ENCODE measurements at regions not wholly inside any gene's neighbourhood (a gene's known extent, or its start where the extent isn't known, plus 50 kb on each side); places are given as distances from the start of the nearest gene placed in this dataset.

DNA sequence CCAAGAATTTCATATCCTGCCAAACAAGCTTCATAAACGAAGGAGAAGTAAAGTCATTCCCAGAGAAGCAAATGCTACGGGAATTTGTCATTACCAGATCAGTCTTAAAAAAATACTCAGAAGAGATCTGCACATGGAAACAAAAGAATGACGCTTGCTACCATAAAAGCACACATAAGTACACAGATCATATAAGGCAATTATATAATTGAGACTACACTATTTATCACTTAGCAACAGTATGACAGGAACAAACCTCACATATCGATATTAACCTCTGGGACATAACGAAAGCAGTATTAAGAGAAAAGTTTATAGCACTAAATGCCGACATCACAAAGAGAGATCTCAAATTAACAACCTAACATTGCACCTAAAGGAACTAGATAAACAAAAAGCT lies 67.6 kb upstream of the TMEM200A start:
- H3K9ac ChIP-seq (ENCODE audit: low read length) = no peak overlapping the region
- H3K4me2 ChIP-seq (ENCODE audit: low read length) = no peak overlapping the region
- H3K27me3 ChIP-seq (ENCODE audit: insufficient read depth, low read depth, low read length) = no peaks in the 10 kb centered on the region
- H4K20me1 ChIP-seq (ENCODE audit: insufficient read depth) = no peaks in the 10 kb centered on the region
- H3K27ac ChIP-seq (ENCODE audit: low read length) = no peak overlapping the region
- no peaks in the 10 kb centered on the region for H3K79me2 ChIP-seq (replicated peaks; ENCODE audit: insufficient read depth, low read length)
- H2AFZ ChIP-seq (ENCODE audit: low read depth, low read length) = no peak overlapping the region
- no peak for TF ChIP-seq EP300 (conservative IDR thresholded peaks at IDR 0.05; ENCODE audit: poor library complexity, severe bottlenecking)
- H3K36me3 ChIP-seq (ENCODE audit: insufficient read depth, low read length) = no peaks in the 10 kb centered on the region
- no peaks in the 10 kb centered on the region for H3K9me2 ChIP-seq (ENCODE audit: insufficient read depth, low read length)
- H3K9me3 ChIP-seq (ENCODE audit: low read length) = no peaks in the 10 kb centered on the region
- H3F3A ChIP-seq (ENCODE audit: insufficient read depth, low read length, poor library complexity, severe bottlenecking) = no peaks in the 10 kb centered on the region
- H3K4me3 ChIP-seq (ENCODE audit: low read length) = no peak overlapping the region

DNA sequence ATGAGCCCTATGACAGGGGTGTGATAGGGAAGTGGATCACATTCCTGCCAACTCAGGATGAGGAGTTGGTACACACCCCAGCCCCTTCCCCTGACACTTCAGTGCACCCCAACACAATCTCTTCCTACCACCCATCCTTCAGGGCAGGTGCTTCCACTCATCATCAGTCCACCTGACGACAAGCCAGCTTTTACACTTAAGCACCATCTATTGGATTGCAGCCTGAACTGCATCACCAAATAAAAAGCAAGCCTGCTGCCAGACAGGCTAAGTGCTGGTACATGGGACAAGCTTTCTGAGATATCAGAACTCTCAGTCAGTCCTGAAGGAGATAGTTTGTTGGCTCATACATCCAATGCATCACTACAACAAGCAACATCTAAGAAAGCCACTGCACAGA lies 69.0 kb upstream of the TMEM200A start:
- Histone ChIP-seq H3K4me2 (ENCODE audit: low read length) (no peak overlapping the region), H3K9ac (ENCODE audit: low read length) (no peak overlapping the region), H3K27ac (ENCODE audit: low read length) (no peak overlapping the region), H3F3A (ENCODE audit: insufficient read depth, low read length, poor library complexity, severe bottlenecking) (no peaks in the 10 kb centered on the region), H2AFZ (ENCODE audit: low read depth, low read length) (no peak overlapping the region), H3K27me3 (ENCODE audit: insufficient read depth, low read depth, low read length) (no peaks in the 10 kb centered on the region), H4K20me1 (ENCODE audit: insufficient read depth) (no peaks in the 10 kb centered on the region), H3K4me3 (ENCODE audit: low read length) (no peak overlapping the region), H3K36me3 (ENCODE audit: insufficient read depth, low read length) (no peaks in the 10 kb centered on the region), H3K9me3 (ENCODE audit: low read length) (no peaks in the 10 kb centered on the region), H3K9me2 (ENCODE audit: insufficient read depth, low read length) (no peaks in the 10 kb centered on the region), H3K79me2 (replicated peaks; ENCODE audit: insufficient read depth, low read length) (no peaks in the 10 kb centered on the region)
- TF ChIP-seq POLR2AphosphoS5 (IDR thresholded peaks at IDR 0.05) (no peak), EZH2 (IDR thresholded peaks at IDR 0.05; ENCODE audit: borderline replicate concordance, insufficient read depth, low read length, poor library complexity, severe bottlenecking) (no peak), EP300 (conservative IDR thresholded peaks at IDR 0.05; ENCODE audit: poor library complexity, severe bottlenecking) (no peak), TAF1 (IDR thresholded peaks at IDR 0.05; ENCODE audit: low read depth) (no peak), SMC3 (conservative IDR thresholded peaks at IDR 0.05; ENCODE audit: poor library complexity) (no peak), RAD21 (conservative IDR thresholded peaks at IDR 0.05) (no peak), MXI1 (conservative IDR thresholded peaks at IDR 0.05; ENCODE audit: poor library complexity, severe bottlenecking) (no peak)
- TF ChIP-seq, protein P1, sequence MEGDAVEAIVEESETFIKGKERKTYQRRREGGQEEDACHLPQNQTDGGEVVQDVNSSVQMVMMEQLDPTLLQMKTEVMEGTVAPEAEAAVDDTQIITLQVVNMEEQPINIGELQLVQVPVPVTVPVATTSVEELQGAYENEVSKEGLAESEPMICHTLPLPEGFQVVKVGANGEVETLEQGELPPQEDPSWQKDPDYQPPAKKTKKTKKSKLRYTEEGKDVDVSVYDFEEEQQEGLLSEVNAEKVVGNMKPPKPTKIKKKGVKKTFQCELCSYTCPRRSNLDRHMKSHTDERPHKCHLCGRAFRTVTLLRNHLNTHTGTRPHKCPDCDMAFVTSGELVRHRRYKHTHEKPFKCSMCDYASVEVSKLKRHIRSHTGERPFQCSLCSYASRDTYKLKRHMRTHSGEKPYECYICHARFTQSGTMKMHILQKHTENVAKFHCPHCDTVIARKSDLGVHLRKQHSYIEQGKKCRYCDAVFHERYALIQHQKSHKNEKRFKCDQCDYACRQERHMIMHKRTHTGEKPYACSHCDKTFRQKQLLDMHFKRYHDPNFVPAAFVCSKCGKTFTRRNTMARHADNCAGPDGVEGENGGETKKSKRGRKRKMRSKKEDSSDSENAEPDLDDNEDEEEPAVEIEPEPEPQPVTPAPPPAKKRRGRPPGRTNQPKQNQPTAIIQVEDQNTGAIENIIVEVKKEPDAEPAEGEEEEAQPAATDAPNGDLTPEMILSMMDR (IDR thresholded peaks at IDR 0.05; ENCODE audit: poor library complexity, severe bottlenecking) = no peak
- TF ChIP-seq, protein P2, sequence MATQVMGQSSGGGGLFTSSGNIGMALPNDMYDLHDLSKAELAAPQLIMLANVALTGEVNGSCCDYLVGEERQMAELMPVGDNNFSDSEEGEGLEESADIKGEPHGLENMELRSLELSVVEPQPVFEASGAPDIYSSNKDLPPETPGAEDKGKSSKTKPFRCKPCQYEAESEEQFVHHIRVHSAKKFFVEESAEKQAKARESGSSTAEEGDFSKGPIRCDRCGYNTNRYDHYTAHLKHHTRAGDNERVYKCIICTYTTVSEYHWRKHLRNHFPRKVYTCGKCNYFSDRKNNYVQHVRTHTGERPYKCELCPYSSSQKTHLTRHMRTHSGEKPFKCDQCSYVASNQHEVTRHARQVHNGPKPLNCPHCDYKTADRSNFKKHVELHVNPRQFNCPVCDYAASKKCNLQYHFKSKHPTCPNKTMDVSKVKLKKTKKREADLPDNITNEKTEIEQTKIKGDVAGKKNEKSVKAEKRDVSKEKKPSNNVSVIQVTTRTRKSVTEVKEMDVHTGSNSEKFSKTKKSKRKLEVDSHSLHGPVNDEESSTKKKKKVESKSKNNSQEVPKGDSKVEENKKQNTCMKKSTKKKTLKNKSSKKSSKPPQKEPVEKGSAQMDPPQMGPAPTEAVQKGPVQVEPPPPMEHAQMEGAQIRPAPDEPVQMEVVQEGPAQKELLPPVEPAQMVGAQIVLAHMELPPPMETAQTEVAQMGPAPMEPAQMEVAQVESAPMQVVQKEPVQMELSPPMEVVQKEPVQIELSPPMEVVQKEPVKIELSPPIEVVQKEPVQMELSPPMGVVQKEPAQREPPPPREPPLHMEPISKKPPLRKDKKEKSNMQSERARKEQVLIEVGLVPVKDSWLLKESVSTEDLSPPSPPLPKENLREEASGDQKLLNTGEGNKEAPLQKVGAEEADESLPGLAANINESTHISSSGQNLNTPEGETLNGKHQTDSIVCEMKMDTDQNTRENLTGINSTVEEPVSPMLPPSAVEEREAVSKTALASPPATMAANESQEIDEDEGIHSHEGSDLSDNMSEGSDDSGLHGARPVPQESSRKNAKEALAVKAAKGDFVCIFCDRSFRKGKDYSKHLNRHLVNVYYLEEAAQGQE (IDR thresholded peaks at IDR 0.05; ENCODE audit: borderline replicate concordance) = no peak

DNA sequence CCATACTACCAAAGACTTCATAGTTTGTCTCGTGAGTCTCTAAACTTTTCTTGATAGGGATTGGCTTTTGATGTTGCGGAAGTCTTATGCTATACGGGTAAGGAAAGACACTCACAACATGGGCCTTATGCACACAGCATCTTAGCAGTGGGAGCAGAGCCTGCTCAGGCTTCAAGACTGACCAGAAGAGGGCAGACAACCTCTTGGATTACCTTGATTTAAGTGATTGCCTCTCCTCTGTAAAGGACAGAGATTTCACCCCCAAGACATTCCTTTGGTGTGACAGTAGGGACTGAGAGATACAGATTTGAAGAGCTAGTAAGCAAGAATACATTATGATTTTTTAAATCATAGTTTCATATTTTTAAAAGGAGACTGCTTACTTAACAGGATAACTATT lies 71.0 kb upstream of the SAMD3 start:
- TF ChIP-seq, protein P1 (IDR thresholded peaks at IDR 0.05; ENCODE audit: poor library complexity, severe bottlenecking) = peak; percentile 52
- TF ChIP-seq SMC3 (conservative IDR thresholded peaks at IDR 0.05; ENCODE audit: poor library complexity) = peak; percentile 51
- TF ChIP-seq TAF1 (IDR thresholded peaks at IDR 0.05; ENCODE audit: low read depth) = no peak
- TF ChIP-seq EZH2 (IDR thresholded peaks at IDR 0.05; ENCODE audit: borderline replicate concordance, insufficient read depth, low read length, poor library complexity, severe bottlenecking) = no peak
- no peak for TF ChIP-seq EP300 (conservative IDR thresholded peaks at IDR 0.05; ENCODE audit: poor library complexity, severe bottlenecking)
- TF ChIP-seq RAD21 (conservative IDR thresholded peaks at IDR 0.05) = peak; percentile 47
- H4K20me1 ChIP-seq (ENCODE audit: insufficient read depth) = no peaks in the 10 kb centered on the region

More for the DNA sequence above, 71.0 kb upstream of the SAMD3 start:
- H3K27me3 ChIP-seq (ENCODE audit: insufficient read depth, low read depth, low read length) = no peaks in the 10 kb centered on the region
- H3K79me2 ChIP-seq (replicated peaks; ENCODE audit: insufficient read depth, low read length) = no peaks in the 10 kb centered on the region
- no peak overlapping the region for H2AFZ ChIP-seq (ENCODE audit: low read depth, low read length)
- H3F3A ChIP-seq (ENCODE audit: insufficient read depth, low read length, poor library complexity, severe bottlenecking) = no peaks in the 10 kb centered on the region
- H3K4me3 ChIP-seq (ENCODE audit: low read length) = no peak overlapping the region
- no peak overlapping the region for H3K27ac ChIP-seq (ENCODE audit: low read length)
- no peaks in the 10 kb centered on the region for H3K36me3 ChIP-seq (ENCODE audit: insufficient read depth, low read length)
- no peaks in the 10 kb centered on the region for H3K9me2 ChIP-seq (ENCODE audit: insufficient read depth, low read length)
- no peak overlapping the region for H3K4me2 ChIP-seq (ENCODE audit: low read length)
- H3K9me3 ChIP-seq (ENCODE audit: low read length) = no peaks in the 10 kb centered on the region
- H3K9ac ChIP-seq (ENCODE audit: low read length) = no peak overlapping the region

All from neural cell (in vitro differentiated cells).